DND-41 (cell line): ENCODE measurements at regions not wholly inside any gene's neighbourhood (a gene's known extent, or its start where the extent isn't known, plus 50 kb on each side); places are given as distances from the start of the nearest gene placed in this dataset.

ENCODE experiments used
- CTCF ChIP-seq: IDR thresholded peaks from 2 replicates; pipeline ENCODE4 v1.5.1; 2012; ENCODE audit warnings: borderline replicate concordance, low read length, moderate library complexity, mild to moderate bottlenecking; ENCODE audit not compliant: poor library complexity, severe bottlenecking; ENCODE audit errors: extremely low read depth
- EZH2 ChIP-seq: IDR thresholded peaks from 3 replicates; pipeline ENCODE4 v1.6.1; 2012; ENCODE audit warnings: borderline replicate concordance, low read depth, mild to moderate bottlenecking, moderate library complexity, low read length, inconsistent platforms; ENCODE audit not compliant: severe bottlenecking

GRCh38 chr12:45509187-45509586, 220.3 kb upstream of the ARID2 start:
- TF ChIP-seq CTCF (no peak), EZH2 (no peak)
